CD4-positive, alpha-beta T cell (primary cell): ENCODE measurements at regions not wholly inside any gene's neighbourhood (a gene's known extent, or its start where the extent isn't known, plus 50 kb on each side); places are given as distances from the start of the nearest gene placed in this dataset.
"Not testable (repeated sequence)": the region's sequence is repeated elsewhere in the genome, so short reads cannot be mapped to it uniquely, and the experiment has no call there.

ENCODE experiments used
- ATAC-seq: fragments of 200-7000 bp; cut with Tn5 transposase; one replicate; pipeline ENCODE4 v1.10.0; 2022; ENCODE audit warnings: mild to moderate bottlenecking; ENCODE audit not compliant: poor library complexity
- CTCF ChIA-PET: fragments of 350-600 bp; sonication (Branson Sonifier 250); formaldehyde crosslinking; loops from one replicate; lab custom pipeline; 2021; ENCODE audit warnings: antibody characterized with exemption, inconsistent platforms; lab: Charles Lee
- POLR2A ChIA-PET: fragments of 350-600 bp; sonication (Branson Sonifier 250); formaldehyde crosslinking; loops from one replicate; lab custom pipeline; 2021; ENCODE audit warnings: antibody characterized with exemption, inconsistent platforms; lab: Charles Lee
- DNase-seq, 14 experiments: peaks; one replicate each; pipeline ENCODE4 v3.0.0-alpha.2; 2013 to 2020; ENCODE audit warnings: mixed read lengths in 2 of 14
- H3K27ac ChIP-seq, 2 donors: one replicate each; pipeline versions ENCODE4 v1.5.1 to v1.7.0; 2013; ENCODE audit warnings: low read length in 2 of 2, low read depth in 1 of 2, mild to moderate bottlenecking in 1 of 2
- H3K27me3 ChIP-seq, 2 experiments: 1 replicate in 1 of 2; 2 replicates in 1 of 2; pipeline versions ENCODE4 v1.6.1 to v1.7.0; 2013; ENCODE audit warnings: low read length in 2 of 2, control low read depth in 1 of 2, mild to moderate bottlenecking in 1 of 2, moderate library complexity in 1 of 2; ENCODE audit not compliant: insufficient read depth in 2 of 2, control insufficient read depth in 1 of 2
- H3K36me3 ChIP-seq: one replicate; pipeline ENCODE4 v1.6.1; 2013; ENCODE audit warnings: low read length, control low read depth; ENCODE audit not compliant: insufficient read depth
- H3K4me1 ChIP-seq: one replicate; pipeline ENCODE4 v1.6.1; 2013; ENCODE audit warnings: low read length, control low read depth; ENCODE audit not compliant: insufficient read depth
- H3K4me3 ChIP-seq: one replicate; pipeline ENCODE4 v1.5.1; 2013; ENCODE audit warnings: mild to moderate bottlenecking, low read length, moderate library complexity
- H3K9me3 ChIP-seq, 2 experiments: 1 replicate in 1 of 2; 2 replicates in 1 of 2; pipeline versions ENCODE4 v1.6.1 to v1.7.0; 2013; ENCODE audit warnings: low read length in 2 of 2, mild to moderate bottlenecking in 2 of 2, control low read depth in 1 of 2, moderate library complexity in 1 of 2; ENCODE audit not compliant: control insufficient read depth in 1 of 2, insufficient read depth in 1 of 2
- H3K27ac Mint-ChIP-seq: one replicate; pipeline ENCODE4 v1.8.0; 2020; ENCODE audit warnings: mixed read lengths
- H3K27me3 Mint-ChIP-seq: one replicate; pipeline ENCODE4 v1.8.0; 2021; ENCODE audit warnings: mixed read lengths
- H3K36me3 Mint-ChIP-seq: one replicate; pipeline ENCODE4 v1.8.0; 2021; ENCODE audit warnings: low read depth, mixed read lengths
- H3K4me1 Mint-ChIP-seq: one replicate; pipeline ENCODE4 v1.8.0; 2021; ENCODE audit warnings: low read depth, mixed read lengths
- H3K4me3 Mint-ChIP-seq: one replicate; pipeline ENCODE4 v1.8.0; 2020; ENCODE audit warnings: mild to moderate bottlenecking, mixed read lengths
- H3K9me3 Mint-ChIP-seq: one replicate; pipeline ENCODE4 v1.8.0; 2020; ENCODE audit warnings: mixed read lengths
- intact Hi-C, 2 experiments: fragments of 100-400 bp; cut with DNase I in 1 of 2; cut with micrococcal nuclease in 1 of 2; formaldehyde crosslinking; loops; one replicate each; pipeline versions ENCODE4 v1.15.1 to v1.9.0; 2023 to 2025; cut with DNase I, micrococcal nuclease
- TF ChIP-seq, protein P1 (sequence below): fragments of 200-600 bp; IDR thresholded peaks from one replicate; pipeline ENCODE4 v1.8.0; 2022; ENCODE audit warnings: antibody characterized with exemption, mild to moderate bottlenecking

GRCh38 chr6:81366972-81367371 is 385.5 kb downstream of the TENT5A start:
- no peak overlapping the region for H3K27ac Mint-ChIP-seq
- peaks cover 0 to 2% of the 10 kb centered on the region in 2 experiments for H3K27me3 ChIP-seq
- ATAC-seq = no peak
- no peaks in the 10 kb centered on the region for H3K4me1 ChIP-seq
- no peaks in the 10 kb centered on the region for H3K9me3 Mint-ChIP-seq
- no peaks in the 10 kb centered on the region for H3K36me3 ChIP-seq
- H3K4me3 ChIP-seq = no peak overlapping the region
- H3K4me3 Mint-ChIP-seq = no peak overlapping the region
- H3K27me3 Mint-ChIP-seq = no peaks in the 10 kb centered on the region
- intact Hi-C loops = no loop called here
- POLR2A ChIA-PET = no interaction called here
- DNase-seq = no peak
- TF ChIP-seq, protein P1, sequence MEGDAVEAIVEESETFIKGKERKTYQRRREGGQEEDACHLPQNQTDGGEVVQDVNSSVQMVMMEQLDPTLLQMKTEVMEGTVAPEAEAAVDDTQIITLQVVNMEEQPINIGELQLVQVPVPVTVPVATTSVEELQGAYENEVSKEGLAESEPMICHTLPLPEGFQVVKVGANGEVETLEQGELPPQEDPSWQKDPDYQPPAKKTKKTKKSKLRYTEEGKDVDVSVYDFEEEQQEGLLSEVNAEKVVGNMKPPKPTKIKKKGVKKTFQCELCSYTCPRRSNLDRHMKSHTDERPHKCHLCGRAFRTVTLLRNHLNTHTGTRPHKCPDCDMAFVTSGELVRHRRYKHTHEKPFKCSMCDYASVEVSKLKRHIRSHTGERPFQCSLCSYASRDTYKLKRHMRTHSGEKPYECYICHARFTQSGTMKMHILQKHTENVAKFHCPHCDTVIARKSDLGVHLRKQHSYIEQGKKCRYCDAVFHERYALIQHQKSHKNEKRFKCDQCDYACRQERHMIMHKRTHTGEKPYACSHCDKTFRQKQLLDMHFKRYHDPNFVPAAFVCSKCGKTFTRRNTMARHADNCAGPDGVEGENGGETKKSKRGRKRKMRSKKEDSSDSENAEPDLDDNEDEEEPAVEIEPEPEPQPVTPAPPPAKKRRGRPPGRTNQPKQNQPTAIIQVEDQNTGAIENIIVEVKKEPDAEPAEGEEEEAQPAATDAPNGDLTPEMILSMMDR = no peak
- H3K9me3 ChIP-seq = no peaks in the 10 kb centered on the region
- H3K36me3 Mint-ChIP-seq = no peaks in the 10 kb centered on the region
- H3K27ac ChIP-seq = no peak overlapping the region
- CTCF ChIA-PET = no interaction called here
- H3K4me1 Mint-ChIP-seq = no peaks in the 10 kb centered on the region

- H3K9me3 Mint-ChIP-seq = no peaks in the 10 kb centered on the region
- ChIA-PET POLR2A (no interaction called here), CTCF (no interaction called here)
- intact Hi-C loops = no loop called here
- Histone ChIP-seq H3K9me3 (no peaks in the 10 kb centered on the region), H3K27ac (no peak overlapping the region), H3K4me1 (no peaks in the 10 kb centered on the region), H3K4me3 (no peak overlapping the region), H3K36me3 (no peaks in the 10 kb centered on the region), H3K27me3 (no peaks in the 10 kb centered on the region)
- H3K27ac Mint-ChIP-seq = no peak overlapping the region
- no peaks in the 10 kb centered on the region for H3K4me1 Mint-ChIP-seq
- no peak overlapping the region for H3K4me3 Mint-ChIP-seq
- TF ChIP-seq, protein P1 = no peak
- DNase-seq (no peak), ATAC-seq (no peak)
- H3K36me3 Mint-ChIP-seq = no peaks in the 10 kb centered on the region
- no peaks in the 10 kb centered on the region for H3K27me3 Mint-ChIP-seq
Measured at GRCh38 chr6:81362246-81362645, 390.2 kb downstream of the TENT5A start.

- CTCF ChIA-PET = no interaction called here
Measured at GRCh38 chr6:81353262-81353661, 399.2 kb downstream of the TENT5A start.

GRCh38 chr6:81344026-81344425 is 408.5 kb downstream of the TENT5A start:
- intact Hi-C loops, H3K4me3 Mint-ChIP-seq, H3K27me3 ChIP-seq, H3K4me3 ChIP-seq, H3K4me1 Mint-ChIP-seq, H3K9me3 Mint-ChIP-seq, H3K9me3 ChIP-seq, H3K4me1 ChIP-seq, ATAC-seq, POLR2A ChIA-PET, H3K36me3 Mint-ChIP-seq, H3K27ac ChIP-seq, H3K27ac Mint-ChIP-seq, H3K36me3 ChIP-seq, H3K27me3 Mint-ChIP-seq, CTCF ChIA-PET, DNase-seq: not testable (repeated sequence)

More at GRCh38 chr6:81353262-81353661, 399.2 kb downstream of the TENT5A start:
- Mint-ChIP-seq H3K4me3 (no peak overlapping the region), H3K27ac (no peak overlapping the region), H3K9me3 (no peaks in the 10 kb centered on the region), H3K27me3 (no peaks in the 10 kb centered on the region), H3K36me3 (no peaks in the 10 kb centered on the region), H3K4me1 (no peaks in the 10 kb centered on the region)
- intact Hi-C loops = no loop called here
- H3K9me3 ChIP-seq = no peaks in the 10 kb centered on the region
- no peaks in the 10 kb centered on the region for H3K27me3 ChIP-seq
- POLR2A ChIA-PET = no interaction called here
- ATAC-seq (no peak), DNase-seq (no peak)
- H3K36me3 ChIP-seq = no peaks in the 10 kb centered on the region
- H3K4me3 ChIP-seq = no peak overlapping the region
- no peak overlapping the region for H3K27ac ChIP-seq
- TF ChIP-seq, protein P1 = no peak
- H3K4me1 ChIP-seq = no peaks in the 10 kb centered on the region
